CD14-positive monocyte (primary cell): ENCODE measurements at regions not wholly inside any gene's neighbourhood (a gene's known extent, or its start where the extent isn't known, plus 50 kb on each side); places are given as distances from the start of the nearest gene placed in this dataset.

Experiments
- DNase-seq, 3 donors: peaks; one replicate each; pipeline ENCODE4 v3.0.0-alpha.2; 2011 to 2022
- H2AFZ ChIP-seq: 2 replicates; pipeline ENCODE4 v1.6.0; 2012; ENCODE audit warnings: mild to moderate bottlenecking, low read depth, low read length, inconsistent platforms; ENCODE audit not compliant: insufficient read depth, poor library complexity, severe bottlenecking
- H3K27ac ChIP-seq, 2 donors: 1 replicate in 1 of 2; 2 replicates in 1 of 2; pipeline ENCODE4 v1.5.1; 2012 to 2013; ENCODE audit warnings: low read length in 2 of 2, control low read depth in 1 of 2, inconsistent platforms in 1 of 2, low read depth in 1 of 2, mild to moderate bottlenecking in 1 of 2
- H3K27me3 ChIP-seq, 2 donors: one replicate each; pipeline versions ENCODE4 v1.6.0 to v1.6.1; 2011 to 2013; ENCODE audit warnings: low read length in 2 of 2; ENCODE audit not compliant: control insufficient read depth in 2 of 2, insufficient read depth in 2 of 2
- H3K36me3 ChIP-seq, 2 donors: replicated peaks in 1 of 2; 1 replicate in 1 of 2; 2 replicates in 1 of 2; pipeline versions ENCODE4 v1.5.1 to v1.6.1; 2012 to 2013; ENCODE audit warnings: low read length in 2 of 2, control low read depth in 1 of 2, inconsistent platforms in 1 of 2, mild to moderate bottlenecking in 1 of 2; ENCODE audit not compliant: insufficient read depth in 2 of 2, control insufficient read depth in 1 of 2
- H3K4me1 ChIP-seq, 2 donors: 1 replicate in 1 of 2; 2 replicates in 1 of 2; pipeline versions ENCODE4 v1.5.1 to v1.6.1; 2012 to 2013; ENCODE audit warnings: low read length in 2 of 2, control low read depth in 1 of 2, inconsistent platforms in 1 of 2, mild to moderate bottlenecking in 1 of 2, moderate library complexity in 1 of 2; ENCODE audit not compliant: insufficient read depth in 2 of 2, control insufficient read depth in 1 of 2
- H3K4me2 ChIP-seq: replicated peaks from 2 replicates; pipeline ENCODE3; 2012; ENCODE audit warnings: low read length, moderate library complexity, mild to moderate bottlenecking; ENCODE audit not compliant: poor library complexity, severe bottlenecking; ENCODE audit errors: extremely low read depth
- H3K4me3 ChIP-seq, 3 experiments: fragments of 200-600 bp in 1 of 3; sonication (generic) in 1 of 3; replicated peaks in 1 of 3; 1 replicate in 2 of 3; 2 replicates in 1 of 3; pipeline ENCODE4 v1.5.1; 2011 to 2013; ENCODE audit warnings: low read length in 3 of 3, mild to moderate bottlenecking in 3 of 3, control low read depth in 2 of 3, low read depth in 2 of 3, inconsistent platforms in 1 of 3, moderate library complexity in 1 of 3
- H3K79me2 ChIP-seq: 2 replicates; pipeline ENCODE4 v1.6.0; 2012; ENCODE audit warnings: mild to moderate bottlenecking, control low read depth, inconsistent platforms, low read length, moderate library complexity; ENCODE audit not compliant: insufficient read depth
- H3K9ac ChIP-seq: 2 replicates; pipeline ENCODE4 v1.6.0; 2017; ENCODE audit warnings: low read length, mild to moderate bottlenecking; ENCODE audit not compliant: insufficient read depth, poor library complexity, severe bottlenecking
- H3K9me3 ChIP-seq, 2 donors: replicated peaks in 1 of 2; 1 replicate in 1 of 2; 2 replicates in 1 of 2; pipeline versions ENCODE4 v1.5.1 to v1.6.1; 2012 to 2013; ENCODE audit warnings: low read length in 2 of 2, control low read depth in 1 of 2; ENCODE audit not compliant: control insufficient read depth in 1 of 2, insufficient read depth in 1 of 2
- H4K20me1 ChIP-seq: 2 replicates; pipeline ENCODE4 v1.6.0; 2012; ENCODE audit warnings: mild to moderate bottlenecking, low read length, control low read depth, moderate library complexity; ENCODE audit not compliant: insufficient read depth
- H3K27ac Mint-ChIP-seq, 7 donors: one replicate each; pipeline ENCODE4 v1.8.0; 2020; ENCODE audit warnings: mild to moderate bottlenecking in 7 of 7, mixed read lengths in 7 of 7, moderate library complexity in 6 of 7, inconsistent platforms in 2 of 7
- H3K27me3 Mint-ChIP-seq, 3 donors: one replicate each; pipeline ENCODE4 v1.8.0; 2021 to 2022; ENCODE audit warnings: low read depth in 3 of 3, mild to moderate bottlenecking in 3 of 3, mixed read lengths in 3 of 3, moderate library complexity in 3 of 3, inconsistent platforms in 1 of 3
- H3K36me3 Mint-ChIP-seq, 2 donors: one replicate each; pipeline ENCODE4 v1.8.0; 2020; ENCODE audit warnings: mixed read lengths in 2 of 2, inconsistent platforms in 1 of 2, mild to moderate bottlenecking in 1 of 2
- H3K4me1 Mint-ChIP-seq: one replicate; pipeline ENCODE4 v1.8.0; 2020; ENCODE audit warnings: mild to moderate bottlenecking, mixed read lengths
- H3K4me3 Mint-ChIP-seq, 2 donors: one replicate each; pipeline ENCODE4 v1.8.0; 2020; ENCODE audit warnings: mild to moderate bottlenecking in 2 of 2, mixed read lengths in 2 of 2, moderate library complexity in 1 of 2
- H3K9me3 Mint-ChIP-seq, 7 donors: one replicate each; pipeline ENCODE4 v1.8.0; 2020 to 2022; ENCODE audit warnings: mixed read lengths in 7 of 7, mild to moderate bottlenecking in 6 of 7, moderate library complexity in 6 of 7, inconsistent platforms in 2 of 7
- WGBS: methylation state at CpG from one replicate; pipeline ENCODE4 v1.1.5; 2013; ENCODE audit warnings: missing lambda C conversion rate; ENCODE audit not compliant: insufficient coverage; 5-methylcytosine and 5-hydroxymethylcytosine counted together
- intact Hi-C, 2 donors: fragments of 100-400 bp; cut with micrococcal nuclease; formaldehyde crosslinking; loops; one replicate each; pipeline versions ENCODE4 v1.15.0 to v1.15.1; 2023
- TF ChIP-seq, protein P1 (sequence below): fragments of 200-600 bp; IDR thresholded peaks from one replicate; pipeline ENCODE4 v1.8.0; 2022; ENCODE audit warnings: antibody characterized with exemption, mild to moderate bottlenecking

DNA sequence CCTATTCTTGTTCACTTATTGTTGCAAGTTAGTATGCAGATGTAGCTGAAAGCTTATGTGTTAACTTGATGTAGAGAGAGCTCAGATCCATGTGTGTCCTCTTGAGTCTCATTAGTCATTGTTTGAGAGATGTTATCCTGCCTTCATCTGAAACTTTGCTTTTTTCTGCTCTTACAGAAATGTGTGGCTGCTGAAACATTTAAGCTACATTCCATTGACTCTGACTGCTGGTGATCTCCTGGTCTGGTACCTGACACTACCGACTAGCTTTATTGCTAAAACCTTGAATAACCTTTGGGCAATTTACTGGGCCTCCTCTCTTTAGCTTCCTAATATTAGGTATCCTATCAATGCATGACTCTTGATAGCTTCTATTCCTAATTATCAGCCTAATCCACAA, 705.6 kb upstream of the FOXG1 start:
- Mint-ChIP-seq H3K4me1 (peaks cover 27% of the 10 kb centered on the region), H3K9me3 (peaks cover 0 to 7% (median 1%) of the 10 kb centered on the region in 7 donors), H3K36me3 (no peaks in the 10 kb centered on the region), H3K27me3 (no peaks in the 10 kb centered on the region), H3K27ac (no peak overlapping the region), H3K4me3 (no peak overlapping the region)
- H3K9ac ChIP-seq = no peak overlapping the region
- no peaks in the 10 kb centered on the region for H3K27me3 ChIP-seq
- peaks cover 4 to 17% of the 10 kb centered on the region in 2 donors for H3K4me1 ChIP-seq
- DNase-seq = no peak
- no peak overlapping the region for H3K27ac ChIP-seq
- intact Hi-C loops = no loop called here
- H3K9me3 ChIP-seq = no peaks in the 10 kb centered on the region
- no peaks in the 10 kb centered on the region for H3K79me2 ChIP-seq
- H2AFZ ChIP-seq = no peak overlapping the region
- 100% methylated on average over 1 of the region's 1 CpG for WGBS
- no peak overlapping the region for H3K4me3 ChIP-seq
- TF ChIP-seq, protein P1, sequence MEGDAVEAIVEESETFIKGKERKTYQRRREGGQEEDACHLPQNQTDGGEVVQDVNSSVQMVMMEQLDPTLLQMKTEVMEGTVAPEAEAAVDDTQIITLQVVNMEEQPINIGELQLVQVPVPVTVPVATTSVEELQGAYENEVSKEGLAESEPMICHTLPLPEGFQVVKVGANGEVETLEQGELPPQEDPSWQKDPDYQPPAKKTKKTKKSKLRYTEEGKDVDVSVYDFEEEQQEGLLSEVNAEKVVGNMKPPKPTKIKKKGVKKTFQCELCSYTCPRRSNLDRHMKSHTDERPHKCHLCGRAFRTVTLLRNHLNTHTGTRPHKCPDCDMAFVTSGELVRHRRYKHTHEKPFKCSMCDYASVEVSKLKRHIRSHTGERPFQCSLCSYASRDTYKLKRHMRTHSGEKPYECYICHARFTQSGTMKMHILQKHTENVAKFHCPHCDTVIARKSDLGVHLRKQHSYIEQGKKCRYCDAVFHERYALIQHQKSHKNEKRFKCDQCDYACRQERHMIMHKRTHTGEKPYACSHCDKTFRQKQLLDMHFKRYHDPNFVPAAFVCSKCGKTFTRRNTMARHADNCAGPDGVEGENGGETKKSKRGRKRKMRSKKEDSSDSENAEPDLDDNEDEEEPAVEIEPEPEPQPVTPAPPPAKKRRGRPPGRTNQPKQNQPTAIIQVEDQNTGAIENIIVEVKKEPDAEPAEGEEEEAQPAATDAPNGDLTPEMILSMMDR = no peak
- no peaks in the 10 kb centered on the region for H3K36me3 ChIP-seq
- no peak overlapping the region for H3K4me2 ChIP-seq
- H4K20me1 ChIP-seq = no peaks in the 10 kb centered on the region

DNA sequence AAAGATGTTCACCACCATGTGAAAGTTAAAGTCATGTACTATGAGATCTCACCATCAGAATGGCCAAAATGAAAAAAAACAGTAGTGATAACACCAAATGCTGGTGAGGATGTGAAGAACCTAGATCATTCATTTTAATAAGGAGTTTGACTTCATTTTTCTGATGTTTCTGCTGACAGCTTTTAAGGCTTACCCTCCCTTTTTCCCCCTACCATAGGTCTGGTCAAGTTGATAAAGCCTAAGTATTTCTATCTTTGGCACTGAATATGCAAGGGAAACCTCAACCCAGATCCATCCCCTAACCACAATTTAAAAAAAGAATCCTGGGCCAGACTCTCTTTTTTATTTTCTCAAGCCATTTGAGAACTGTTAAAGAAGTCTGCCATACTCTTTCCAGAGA, 689.6 kb upstream of the FOXG1 start:
- H3K36me3 Mint-ChIP-seq = no peaks in the 10 kb centered on the region
- no peak for DNase-seq
- H3K4me3 ChIP-seq = no peak overlapping the region

More for the DNA sequence above, 689.6 kb upstream of the FOXG1 start:
- Histone ChIP-seq H3K9ac (no peak overlapping the region), H3K27me3 (no peaks in the 10 kb centered on the region), H3K4me1 (no peaks in the 10 kb centered on the region), H2AFZ (no peak overlapping the region), H3K4me2 (no peak overlapping the region), H3K9me3 (no peaks in the 10 kb centered on the region), H4K20me1 (no peaks in the 10 kb centered on the region), H3K27ac (no peak overlapping the region), H3K36me3 (no peaks in the 10 kb centered on the region), H3K79me2 (no peaks in the 10 kb centered on the region)
- intact Hi-C loops = no loop called here
- Mint-ChIP-seq H3K27ac (no peak overlapping the region), H3K9me3 (peaks cover 0 to 7% (median 3%) of the 10 kb centered on the region in 7 donors), H3K27me3 (no peaks in the 10 kb centered on the region), H3K4me1 (no peaks in the 10 kb centered on the region), H3K4me3 (no peak overlapping the region)
- TF ChIP-seq, protein P1 = no peak
